Glutamatergic neuron (in vitro differentiated cells): ENCODE measurements at regions not wholly inside any gene's neighbourhood (a gene's known extent, or its start where the extent isn't known, plus 50 kb on each side); places are given as distances from the start of the nearest gene placed in this dataset.

Experiments
- DNase-seq: peaks from one replicate; pipeline ENCODE4 v3.0.0; 2022
- H3K27ac Mint-ChIP-seq: one replicate; pipeline ENCODE4 v1.8.0; 2020; ENCODE audit warnings: mild to moderate bottlenecking, mixed read lengths, inconsistent platforms; ENCODE audit not compliant: unreplicated experiment
- H3K27me3 Mint-ChIP-seq: one replicate; pipeline ENCODE4 v1.8.0; 2020; ENCODE audit warnings: mild to moderate bottlenecking, moderate library complexity, mixed read lengths, inconsistent platforms; ENCODE audit not compliant: unreplicated experiment
- H3K36me3 Mint-ChIP-seq: one replicate; pipeline ENCODE4 v1.8.0; 2020; ENCODE audit warnings: mild to moderate bottlenecking, mixed read lengths, inconsistent platforms; ENCODE audit not compliant: unreplicated experiment
- H3K4me1 Mint-ChIP-seq: one replicate; pipeline ENCODE4 v1.8.0; 2020; ENCODE audit warnings: mild to moderate bottlenecking, low read depth, mixed read lengths, inconsistent platforms; ENCODE audit not compliant: unreplicated experiment
- H3K4me3 Mint-ChIP-seq: one replicate; pipeline ENCODE4 v1.8.0; 2020; ENCODE audit warnings: mild to moderate bottlenecking, mixed read lengths, inconsistent platforms; ENCODE audit not compliant: unreplicated experiment
- H3K9me3 Mint-ChIP-seq: one replicate; pipeline ENCODE4 v1.8.0; 2020; ENCODE audit warnings: mild to moderate bottlenecking, moderate library complexity, mixed read lengths, inconsistent platforms; ENCODE audit not compliant: unreplicated experiment
- TF ChIP-seq, protein P1 (sequence below): fragments of 200-600 bp; sonication (generic); IDR thresholded peaks from one replicate; pipeline ENCODE4 v1.5.0; 2021; ENCODE audit not compliant: partially characterized antibody, unreplicated experiment

GRCh38 chr11:130571947-130572584 lies 123.6 kb downstream of the ADAMTS15 start:
- Mint-ChIP-seq H3K27me3 (no peaks in the 10 kb centered on the region), H3K27ac (no peak overlapping the region), H3K9me3 (peaks cover 5% of the 10 kb centered on the region), H3K4me1 (no peaks in the 10 kb centered on the region), H3K4me3 (no peak overlapping the region), H3K36me3 (no peaks in the 10 kb centered on the region)
- TF ChIP-seq, protein P1, sequence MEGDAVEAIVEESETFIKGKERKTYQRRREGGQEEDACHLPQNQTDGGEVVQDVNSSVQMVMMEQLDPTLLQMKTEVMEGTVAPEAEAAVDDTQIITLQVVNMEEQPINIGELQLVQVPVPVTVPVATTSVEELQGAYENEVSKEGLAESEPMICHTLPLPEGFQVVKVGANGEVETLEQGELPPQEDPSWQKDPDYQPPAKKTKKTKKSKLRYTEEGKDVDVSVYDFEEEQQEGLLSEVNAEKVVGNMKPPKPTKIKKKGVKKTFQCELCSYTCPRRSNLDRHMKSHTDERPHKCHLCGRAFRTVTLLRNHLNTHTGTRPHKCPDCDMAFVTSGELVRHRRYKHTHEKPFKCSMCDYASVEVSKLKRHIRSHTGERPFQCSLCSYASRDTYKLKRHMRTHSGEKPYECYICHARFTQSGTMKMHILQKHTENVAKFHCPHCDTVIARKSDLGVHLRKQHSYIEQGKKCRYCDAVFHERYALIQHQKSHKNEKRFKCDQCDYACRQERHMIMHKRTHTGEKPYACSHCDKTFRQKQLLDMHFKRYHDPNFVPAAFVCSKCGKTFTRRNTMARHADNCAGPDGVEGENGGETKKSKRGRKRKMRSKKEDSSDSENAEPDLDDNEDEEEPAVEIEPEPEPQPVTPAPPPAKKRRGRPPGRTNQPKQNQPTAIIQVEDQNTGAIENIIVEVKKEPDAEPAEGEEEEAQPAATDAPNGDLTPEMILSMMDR = no peak
- DNase-seq = no peak

- TF ChIP-seq, protein P1 = no peak
These were observed 125.3 kb downstream of the ADAMTS15 start for GRCh38 chr11:130573767-130574166.

GRCh38 chr11:130574740-130575139 lies 126.3 kb downstream of the ADAMTS15 start:
- TF ChIP-seq, protein P1 = no peak
- H3K4me1 Mint-ChIP-seq = no peaks in the 10 kb centered on the region
- H3K27ac Mint-ChIP-seq = no peak overlapping the region
- DNase-seq = no peak
- no peaks in the 10 kb centered on the region for H3K36me3 Mint-ChIP-seq
- H3K9me3 Mint-ChIP-seq = peaks cover 3% of the 10 kb centered on the region
- no peak overlapping the region for H3K4me3 Mint-ChIP-seq
- H3K27me3 Mint-ChIP-seq = no peaks in the 10 kb centered on the region

More at GRCh38 chr11:130573767-130574166, 125.3 kb downstream of the ADAMTS15 start:
- no peaks in the 10 kb centered on the region for H3K27me3 Mint-ChIP-seq
- no peak for DNase-seq
- H3K4me3 Mint-ChIP-seq = no peak overlapping the region
- no peaks in the 10 kb centered on the region for H3K36me3 Mint-ChIP-seq
- H3K27ac Mint-ChIP-seq = no peak overlapping the region
- peaks cover 3% of the 10 kb centered on the region for H3K9me3 Mint-ChIP-seq
- no peaks in the 10 kb centered on the region for H3K4me1 Mint-ChIP-seq

- Mint-ChIP-seq H3K36me3 (no peaks in the 10 kb centered on the region), H3K27ac (no peak overlapping the region), H3K4me1 (no peaks in the 10 kb centered on the region), H3K4me3 (no peak overlapping the region), H3K9me3 (peaks cover 3% of the 10 kb centered on the region), H3K27me3 (no peaks in the 10 kb centered on the region)
- DNase-seq = no peak
- TF ChIP-seq, protein P1 = no peak
These were observed 127.7 kb downstream of the ADAMTS15 start for GRCh38 chr11:130576146-130576545.

DNA sequence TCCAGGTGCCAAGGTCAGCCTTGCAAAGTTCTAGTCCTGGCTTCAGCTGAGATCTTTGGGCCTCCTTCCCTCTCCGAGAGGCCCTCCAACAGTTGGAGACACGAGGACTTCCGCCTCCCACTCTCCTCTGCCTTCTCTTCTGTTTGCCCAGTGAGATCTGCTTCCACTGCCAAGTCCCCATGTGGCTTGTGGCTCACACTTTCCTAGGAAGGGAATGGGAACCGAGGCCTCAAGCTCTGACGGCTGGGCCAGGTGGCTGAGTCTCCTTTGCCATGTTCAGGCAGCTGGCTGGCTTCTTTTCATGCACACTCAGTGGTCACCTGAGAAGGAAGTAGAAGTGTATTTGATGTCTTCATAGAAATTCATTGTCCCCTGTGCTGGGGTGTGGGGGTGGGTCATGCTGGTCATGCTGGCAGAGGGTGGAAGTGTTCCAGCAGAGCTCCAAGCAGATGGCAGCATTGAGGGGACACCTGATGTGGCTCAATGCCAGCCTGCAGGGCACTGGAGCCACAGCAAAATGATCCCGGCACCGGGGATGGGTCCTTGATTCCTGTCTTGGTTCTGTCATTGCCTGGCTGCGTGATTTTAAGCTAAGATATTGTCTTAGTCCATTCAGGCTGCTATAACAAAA lies 130.4 kb downstream of the ADAMTS15 start:
- H3K27me3 Mint-ChIP-seq = no peaks in the 10 kb centered on the region
- DNase-seq = no peak
- H3K36me3 Mint-ChIP-seq = no peaks in the 10 kb centered on the region
- no peaks in the 10 kb centered on the region for H3K4me1 Mint-ChIP-seq
- H3K4me3 Mint-ChIP-seq = no peak overlapping the region
- TF ChIP-seq, protein P1 = no peak
- H3K9me3 Mint-ChIP-seq = peaks cover 3% of the 10 kb centered on the region
- H3K27ac Mint-ChIP-seq = no peak overlapping the region
